ENCODE measurements at regions not wholly inside any gene's neighbourhood (a gene's known extent, or its start where the extent isn't known, plus 50 kb on each side); places are given as distances from the start of the nearest gene placed in this dataset.

DNA sequence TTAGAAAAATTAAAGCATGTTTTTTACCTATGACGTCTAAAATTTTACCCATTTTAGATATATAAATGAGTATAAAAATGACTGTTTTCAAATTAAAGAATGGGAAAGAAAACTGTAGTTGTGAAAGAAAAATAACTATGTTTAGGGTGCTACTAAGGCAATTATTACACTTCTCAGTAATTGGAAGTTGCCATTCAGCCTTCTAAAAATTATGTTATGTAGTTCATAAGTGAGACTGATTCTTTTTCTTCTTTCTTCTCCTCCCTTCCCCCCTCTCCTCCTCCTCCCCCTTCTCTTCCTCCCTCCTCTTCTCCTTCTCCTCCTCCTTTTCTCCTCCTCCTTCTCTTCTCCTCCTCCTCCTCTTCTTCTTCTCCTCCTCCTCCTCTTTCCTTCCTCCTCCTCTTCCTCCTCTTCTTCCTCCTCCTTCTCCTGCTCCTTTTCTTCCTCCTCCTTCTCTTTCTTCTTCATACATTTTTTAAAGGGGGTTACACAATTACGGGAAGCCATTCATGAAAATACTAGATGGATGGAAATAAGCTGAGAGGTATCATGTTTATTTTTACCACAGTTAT, 223.6 kb downstream of the CETN3 start:
- DNase-seq, result no peak

DNA sequence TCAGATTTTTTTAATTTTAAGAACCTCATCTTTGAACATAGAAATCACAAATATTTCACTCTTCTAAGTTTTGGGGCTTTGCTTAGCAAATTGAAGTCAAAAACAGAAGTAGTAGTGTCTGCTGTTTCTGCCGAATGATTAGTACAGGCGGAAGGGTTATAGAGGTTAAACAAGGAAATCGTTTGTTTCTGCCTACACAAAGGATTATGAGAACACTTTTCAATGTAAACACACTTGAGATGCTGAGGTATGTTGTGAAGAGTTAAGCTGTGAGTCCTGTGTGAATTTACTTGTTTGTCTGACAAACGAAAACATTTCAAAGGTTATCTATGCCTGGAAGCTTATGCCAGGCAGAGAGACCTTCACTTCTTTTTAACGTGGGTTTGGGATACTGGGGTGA, 224.8 kb downstream of the CETN3 start:
- no peak for DNase-seq

DNA sequence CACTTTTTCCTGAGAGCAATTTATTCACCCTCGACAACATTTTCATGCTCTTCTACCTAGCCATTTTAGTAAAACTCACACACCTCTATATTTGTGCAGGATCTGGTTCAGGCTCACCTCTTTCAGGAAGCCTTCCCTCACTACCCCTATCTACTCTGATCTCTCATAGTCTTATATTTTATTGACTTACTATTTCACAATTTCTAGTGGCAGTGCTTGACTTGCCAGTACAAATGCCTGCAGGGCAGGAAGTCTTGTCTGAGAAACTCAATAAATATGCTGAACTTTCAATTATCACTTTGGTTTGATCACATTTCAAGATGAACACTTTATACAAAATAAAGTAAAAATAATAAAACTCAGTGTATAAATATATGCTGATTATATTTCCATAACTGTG, 226.8 kb downstream of the CETN3 start:
- DNase-seq, result no peak

DNA sequence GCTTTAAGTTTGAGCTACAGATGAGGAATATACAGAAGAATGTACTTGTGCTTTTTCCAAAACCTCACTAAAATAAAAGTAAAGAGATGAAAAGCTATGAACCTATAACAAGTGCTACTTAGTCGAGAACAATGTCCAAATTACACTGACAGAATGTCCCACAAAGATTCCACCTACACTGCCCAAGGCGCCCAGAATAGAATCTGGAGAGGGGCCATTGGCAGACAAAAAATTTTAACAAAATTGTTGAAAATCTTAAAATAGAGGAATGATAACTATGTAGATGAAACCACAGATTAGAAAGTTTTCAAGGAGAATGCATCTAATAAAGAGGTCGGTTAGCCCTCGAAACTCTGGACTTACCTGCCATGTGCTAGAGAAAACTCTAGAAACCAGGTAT, 235.3 kb downstream of the CETN3 start:
- no peak for DNase-seq

DNA sequence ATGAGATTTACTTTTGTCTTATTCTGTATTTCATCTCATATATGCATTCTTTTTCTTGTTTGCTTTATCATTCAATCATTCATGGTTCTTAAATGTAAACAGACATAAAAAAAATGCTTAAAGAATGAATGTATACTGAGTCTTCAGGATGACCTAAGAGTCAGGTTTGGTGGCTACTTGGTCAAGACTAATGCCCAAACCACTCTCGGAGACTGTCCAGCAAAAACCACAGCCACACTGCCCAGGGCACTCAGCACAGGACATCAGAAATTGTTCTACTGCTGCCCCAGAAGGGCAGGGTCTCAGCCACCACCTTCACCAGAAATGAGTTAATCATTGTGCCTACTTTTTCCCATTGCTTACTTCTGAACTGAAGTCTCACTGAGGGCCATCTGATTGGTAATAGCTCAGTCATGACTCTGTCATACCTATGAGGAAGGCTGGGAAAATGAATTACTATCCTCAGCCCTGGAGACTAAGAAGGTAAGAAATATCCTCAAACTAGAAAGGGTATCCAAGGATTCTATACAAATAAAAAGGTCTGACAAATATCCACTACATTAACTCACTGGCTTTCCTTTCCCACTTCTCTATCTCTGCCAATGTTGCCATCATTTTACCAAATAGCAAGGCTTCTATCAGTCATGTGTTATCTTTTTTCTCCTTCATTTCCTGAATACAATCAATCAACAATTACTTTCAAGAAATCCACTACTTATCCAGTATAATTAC, 236.1 kb downstream of the CETN3 start:
- no peak for DNase-seq

DNA sequence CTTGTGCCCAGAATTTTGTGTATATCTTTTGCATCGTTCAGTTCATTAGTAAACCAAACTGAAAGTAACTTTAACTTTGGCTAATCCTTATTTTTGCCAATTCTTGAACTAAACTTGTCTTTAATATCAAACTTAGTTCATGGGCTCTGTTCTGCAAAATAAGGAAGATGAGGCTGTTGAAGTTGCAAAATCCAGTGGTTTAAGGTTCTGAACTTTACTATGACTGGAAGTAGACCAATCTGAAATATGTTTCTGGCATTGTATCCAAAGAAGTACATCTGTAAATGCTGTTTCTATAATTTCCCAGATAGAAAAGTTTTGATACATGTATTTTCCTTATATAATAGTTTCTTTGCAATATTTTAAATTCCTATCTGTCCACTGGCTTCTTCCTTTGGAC, 238.1 kb downstream of the CETN3 start:
- no peak for DNase-seq

DNA sequence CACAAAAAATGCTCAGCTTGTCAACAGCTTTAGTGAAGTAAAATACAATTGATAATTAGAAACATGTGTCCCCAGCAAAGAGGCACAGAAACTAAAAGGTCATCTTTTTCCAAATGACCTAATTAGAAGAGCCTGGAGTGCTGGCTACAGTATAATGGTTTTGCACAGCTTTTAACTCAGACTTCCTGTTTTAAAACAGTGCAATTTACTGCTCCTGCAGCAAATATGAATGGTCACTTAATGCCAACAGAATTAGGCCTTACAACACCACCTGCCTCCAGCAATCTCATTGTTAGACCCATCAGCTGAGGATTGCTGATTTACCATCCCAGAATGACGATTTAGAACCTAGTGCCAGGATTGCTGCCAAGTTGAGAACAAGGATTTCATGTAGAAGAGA, 239.3 kb downstream of the CETN3 start:
- DNase-seq, result no peak

DNA sequence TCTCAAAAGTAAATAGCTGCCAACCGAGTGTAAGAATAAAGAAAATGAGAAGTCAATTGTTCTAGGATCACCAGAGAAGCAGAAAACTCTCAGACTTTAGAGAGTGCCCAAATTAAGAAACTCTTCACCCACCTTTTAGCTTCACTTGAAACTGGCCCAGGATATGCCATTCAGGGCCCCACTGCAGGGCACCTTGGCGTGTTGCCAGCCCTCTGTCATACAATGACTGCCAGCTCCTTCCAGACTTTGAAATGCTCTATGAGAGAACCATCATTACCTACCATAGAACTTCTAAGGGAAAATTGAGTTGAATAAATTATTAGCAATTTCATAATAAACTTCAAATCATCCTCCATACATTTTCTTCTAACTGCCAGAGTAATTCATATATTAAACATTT, 240.5 kb downstream of the CETN3 start:
- DNase-seq, result no peak

DNA sequence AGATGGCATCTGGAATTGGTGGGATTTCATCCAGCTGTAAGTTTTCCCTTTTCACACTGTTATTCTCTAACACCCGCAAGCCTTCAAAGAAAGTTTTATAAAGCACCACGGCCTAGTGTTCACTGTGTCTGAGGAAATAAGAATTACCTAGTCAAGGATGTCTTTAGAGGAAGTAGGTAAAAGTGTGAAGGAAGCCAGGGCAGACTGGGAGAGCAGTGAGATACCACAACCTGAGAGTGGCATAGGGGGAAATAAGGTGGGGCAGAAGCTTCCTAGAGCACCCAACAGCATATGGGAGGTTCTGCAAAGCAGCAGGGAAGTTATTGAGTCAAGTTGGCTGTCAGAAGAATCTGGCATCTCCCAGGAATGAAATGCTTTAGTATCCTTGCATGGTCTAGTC, 241.2 kb downstream of the CETN3 start:
- no peak for DNase-seq

DNA sequence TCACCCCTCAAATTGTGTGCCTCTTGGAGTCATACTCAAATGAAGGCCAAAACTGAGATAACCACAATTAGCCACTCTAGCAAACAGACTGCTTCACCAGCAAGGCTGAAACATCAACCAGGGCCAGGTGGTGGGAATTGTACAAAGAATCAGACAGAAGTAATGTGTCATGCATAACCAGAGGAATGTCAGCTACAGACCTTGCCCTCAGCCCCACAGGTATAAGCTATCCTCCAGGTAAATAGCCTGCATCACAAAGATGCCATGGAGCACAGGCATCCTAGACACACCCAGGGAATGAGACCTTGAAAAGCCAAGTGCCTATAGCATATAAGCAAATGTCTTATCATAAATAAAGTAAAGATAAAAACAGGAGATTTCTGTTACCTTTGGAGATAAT, 242.7 kb downstream of the CETN3 start:
- DNase-seq, result no peak

DNA sequence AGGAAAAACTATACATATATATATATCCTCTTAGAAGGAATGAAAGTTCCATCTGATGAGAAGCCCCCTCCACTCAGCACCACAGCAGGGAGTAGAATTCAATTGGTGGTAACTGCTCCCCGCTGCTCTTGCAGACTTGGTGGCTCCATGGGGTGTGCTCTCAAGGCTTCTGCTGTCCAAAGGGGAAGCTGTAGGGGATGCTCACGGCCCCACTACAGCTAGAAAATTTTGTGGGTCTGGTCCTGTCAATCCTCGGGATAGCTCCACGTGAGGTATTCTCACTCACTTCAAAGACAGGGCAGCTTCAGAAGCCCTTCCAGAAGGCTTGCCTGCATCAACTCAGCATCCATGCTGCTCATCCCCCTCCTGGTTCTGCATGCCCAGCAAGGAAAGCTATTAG, 247.2 kb downstream of the CETN3 start:
- DNase-seq, result no peak

DNA sequence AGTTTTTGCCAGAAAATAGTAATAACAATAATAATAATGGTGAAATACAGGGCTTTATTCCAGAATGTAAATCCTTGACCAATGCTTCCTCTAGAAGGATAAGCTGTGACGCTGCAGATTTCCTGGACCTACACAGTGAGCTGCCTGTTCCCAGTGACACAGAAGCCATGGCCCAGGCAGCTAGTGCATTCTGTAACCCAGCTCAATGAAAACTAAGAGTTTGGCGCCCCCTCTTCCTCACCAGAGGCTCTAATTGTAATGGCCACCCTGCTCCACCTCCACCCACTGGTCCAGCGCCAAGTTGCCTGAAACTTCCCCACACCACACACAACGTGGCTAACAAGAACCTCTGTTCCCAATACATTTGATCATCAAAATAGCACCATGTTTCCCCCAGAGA, 248.1 kb downstream of the CETN3 start:
- no peak for DNase-seq

DNA sequence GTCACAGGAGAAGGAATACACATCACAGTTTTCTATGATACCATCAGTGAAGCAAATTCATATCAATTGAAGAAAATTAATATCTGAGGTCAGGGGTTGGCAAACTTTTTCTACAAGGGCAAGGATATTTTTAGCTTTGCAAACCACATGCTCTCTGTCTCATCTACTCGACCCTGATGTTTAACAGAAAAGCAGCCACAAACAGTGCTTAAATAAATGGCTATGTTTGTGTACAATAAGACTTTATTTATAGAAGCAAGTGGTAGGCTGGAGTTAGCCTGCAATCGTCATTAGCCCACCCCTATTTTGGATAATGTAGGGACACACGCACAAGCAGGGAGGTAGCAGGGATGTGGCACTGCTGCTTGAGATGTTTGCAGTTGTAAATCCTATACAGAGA, 251.4 kb downstream of the CETN3 start:
- DNase-seq, result no peak

DNA sequence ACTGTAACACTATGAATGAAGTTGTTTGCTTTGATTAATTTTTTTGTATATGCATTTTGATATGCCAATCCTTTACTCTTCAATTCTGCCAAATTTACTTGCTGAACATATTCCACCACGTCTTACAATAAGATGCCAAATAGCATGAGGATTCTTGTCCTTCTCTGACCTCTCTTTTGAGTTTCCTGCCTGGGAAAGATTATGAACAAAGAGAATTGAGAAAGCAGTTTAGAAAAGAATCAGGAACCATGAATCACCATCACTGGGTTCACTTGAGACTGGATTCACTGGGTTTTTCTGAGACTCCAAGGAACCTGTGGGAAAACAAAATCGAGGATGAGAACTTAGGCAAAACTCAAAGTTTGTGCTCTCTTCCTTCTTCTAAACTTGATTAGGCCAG, 256.5 kb downstream of the CETN3 start:
- no peak for DNase-seq

DNA sequence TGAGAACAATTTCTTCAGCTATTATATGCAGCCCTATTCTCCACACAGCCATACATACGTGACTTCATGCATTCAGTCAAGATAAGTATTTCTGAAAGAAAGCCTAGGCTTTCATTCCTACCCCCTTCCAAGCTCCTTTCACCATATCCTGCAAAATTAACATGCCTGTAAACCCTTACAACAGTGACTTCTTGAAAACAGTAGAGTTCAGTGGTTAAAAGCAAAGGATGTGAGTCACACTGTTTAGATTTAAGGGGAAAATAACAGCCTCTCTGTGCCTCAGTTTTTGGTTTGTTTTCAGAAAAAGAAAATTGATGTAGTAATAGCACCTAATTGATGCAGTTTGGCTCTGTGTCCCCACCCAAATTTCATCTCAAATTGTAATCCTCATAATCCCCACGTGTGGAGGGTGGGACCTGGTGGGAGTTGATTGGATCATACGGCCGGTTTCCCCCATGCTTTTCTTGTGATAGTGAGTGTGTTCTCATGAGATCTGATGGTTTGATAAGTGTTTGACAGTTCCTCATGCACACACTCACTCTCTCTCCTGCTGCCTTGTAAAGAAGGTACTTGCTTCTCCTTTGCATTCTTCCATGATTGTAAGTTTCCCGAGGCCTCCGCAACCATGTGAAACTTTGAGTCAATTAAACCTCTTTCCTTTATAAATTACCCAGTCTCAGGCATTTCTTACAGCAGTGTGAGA, 264.8 kb downstream of the CETN3 start:
- DNase-seq, result no peak

DNA sequence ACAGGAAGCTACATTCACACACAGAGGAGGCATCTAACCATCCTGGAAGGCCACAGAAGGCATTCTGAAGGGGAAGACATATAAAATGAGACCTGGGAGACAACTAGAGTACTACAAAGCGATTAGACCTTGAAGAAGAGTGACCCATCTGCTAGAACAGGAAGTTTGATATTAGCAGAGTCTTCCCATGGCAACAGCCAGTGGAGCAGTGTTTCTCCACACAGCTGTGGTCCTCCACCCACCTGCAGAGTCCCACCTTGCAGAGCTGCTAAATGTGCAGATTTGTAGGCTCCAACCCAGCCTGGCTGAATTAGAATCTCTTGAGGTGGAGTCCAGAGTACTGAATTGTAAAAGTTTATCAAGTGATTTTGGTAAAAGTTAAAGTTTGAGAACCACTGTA, 267.0 kb downstream of the CETN3 start:
- no peak for DNase-seq

DNA sequence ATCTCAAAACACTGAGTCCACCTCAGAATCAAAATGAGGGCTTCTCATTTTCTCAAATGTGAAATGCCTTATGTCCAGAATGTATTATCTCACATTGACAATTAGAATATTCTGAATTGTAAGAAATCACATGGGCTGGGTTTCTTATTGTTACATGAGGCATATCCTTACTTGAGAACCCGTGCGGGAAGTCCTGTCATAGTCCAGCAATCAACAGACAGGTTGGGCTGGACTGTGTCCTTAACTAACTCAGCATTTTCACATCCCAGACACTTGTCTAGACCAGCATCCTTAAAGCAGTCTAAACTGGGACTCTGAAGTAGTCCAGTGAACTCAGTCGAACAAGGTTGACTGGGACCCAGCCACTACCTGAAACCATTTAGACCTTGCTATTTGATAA, 267.6 kb downstream of the CETN3 start:
- DNase-seq, result no peak

DNA sequence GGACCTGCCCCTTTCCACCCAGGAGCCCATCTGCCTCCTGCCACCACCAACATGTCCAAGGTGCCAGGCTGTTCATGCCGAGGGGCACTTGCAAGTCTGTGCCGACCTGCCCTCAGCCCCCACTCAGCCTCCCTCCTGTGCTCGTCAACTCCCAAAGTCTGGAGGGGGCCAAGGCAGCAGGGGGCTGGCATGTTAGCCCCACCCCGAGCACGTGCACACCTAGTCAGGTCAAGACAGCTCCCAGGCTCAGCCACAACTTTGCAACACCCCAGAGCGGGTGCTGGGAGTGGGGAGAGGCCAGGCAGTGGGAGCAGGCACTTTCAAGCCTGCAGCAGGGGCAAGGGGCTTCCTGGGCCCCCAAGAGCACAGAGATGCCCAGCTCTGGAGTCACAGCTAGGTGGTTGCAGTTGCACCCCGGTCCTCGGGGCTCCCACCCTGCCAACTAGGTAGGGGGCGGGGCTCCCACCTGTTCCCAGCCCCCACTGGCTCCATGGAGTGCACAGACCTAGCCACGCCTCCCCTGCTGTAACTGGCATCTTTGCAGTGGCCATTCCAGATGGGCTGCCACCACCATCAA, 272.5 kb downstream of the CETN3 start:
- DNase-seq, result no peak

DNA sequence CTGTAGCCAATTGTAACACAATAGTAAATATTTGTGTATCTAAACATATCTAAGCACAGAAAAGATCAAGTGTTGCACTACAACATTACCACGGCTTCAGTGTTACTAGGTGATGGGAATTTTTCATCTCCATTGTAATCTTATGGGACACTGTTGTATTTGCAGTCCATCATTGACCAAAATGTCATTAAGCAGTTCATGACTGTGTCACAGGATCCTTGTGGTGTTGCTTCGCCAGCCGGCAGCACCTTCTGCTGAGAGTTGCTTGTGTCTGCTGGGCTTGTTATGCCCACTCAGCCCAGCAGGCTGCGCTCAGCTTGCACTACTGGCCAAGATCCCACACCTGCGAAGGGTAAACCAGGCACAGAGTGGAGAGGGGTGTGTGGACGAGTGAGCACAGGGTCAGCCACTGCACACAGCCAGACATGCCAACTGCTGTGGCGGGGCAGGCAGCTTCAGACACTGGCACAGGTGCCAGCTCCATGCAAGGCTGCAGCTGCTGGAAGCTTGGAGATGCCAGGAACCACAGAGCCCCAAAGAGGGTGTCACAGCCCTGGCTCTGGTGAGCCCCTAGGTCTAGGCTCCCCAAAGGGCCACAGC, 273.7 kb downstream of the CETN3 start:
- DNase-seq, result no peak

DNA sequence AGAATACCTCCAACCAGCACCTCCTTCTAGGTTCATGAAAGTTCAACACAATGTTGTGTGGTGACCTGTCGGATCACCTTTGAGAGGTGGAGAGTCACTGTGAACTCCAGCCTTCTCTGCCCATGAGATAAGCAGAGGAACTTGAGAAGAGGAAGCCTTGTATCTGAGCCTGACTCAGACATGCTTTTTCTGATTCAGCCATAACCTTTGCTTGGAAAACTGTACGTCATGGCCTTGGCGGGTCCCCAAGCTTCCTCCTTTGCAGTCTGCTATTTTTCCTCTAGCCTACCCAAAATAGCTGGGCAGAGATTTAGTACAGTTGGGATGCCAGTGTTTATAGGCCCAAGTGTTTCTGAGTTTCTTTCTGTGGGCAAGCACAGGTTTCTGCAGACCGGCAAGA, 274.7 kb downstream of the CETN3 start:
- no peak for DNase-seq

DNA sequence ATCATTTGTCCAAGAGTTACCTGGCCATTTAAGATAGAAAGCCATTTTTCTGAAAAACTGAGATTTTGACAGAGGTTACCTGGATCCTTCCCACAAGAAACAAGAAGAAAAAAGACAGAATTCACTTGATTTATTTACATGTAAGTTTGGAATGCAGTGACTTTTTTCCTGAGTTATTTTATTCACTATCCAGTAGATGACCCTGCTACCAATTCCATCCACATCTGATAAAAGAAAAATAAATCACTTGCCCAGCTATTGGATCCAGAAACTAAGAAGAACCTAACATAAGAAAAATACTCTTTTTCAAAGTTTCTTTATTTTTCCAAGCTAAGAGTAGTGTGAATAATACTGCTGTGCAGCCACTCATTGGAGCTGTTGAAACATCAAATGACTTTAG, 275.2 kb downstream of the CETN3 start:
- DNase-seq, result no peak

DNA sequence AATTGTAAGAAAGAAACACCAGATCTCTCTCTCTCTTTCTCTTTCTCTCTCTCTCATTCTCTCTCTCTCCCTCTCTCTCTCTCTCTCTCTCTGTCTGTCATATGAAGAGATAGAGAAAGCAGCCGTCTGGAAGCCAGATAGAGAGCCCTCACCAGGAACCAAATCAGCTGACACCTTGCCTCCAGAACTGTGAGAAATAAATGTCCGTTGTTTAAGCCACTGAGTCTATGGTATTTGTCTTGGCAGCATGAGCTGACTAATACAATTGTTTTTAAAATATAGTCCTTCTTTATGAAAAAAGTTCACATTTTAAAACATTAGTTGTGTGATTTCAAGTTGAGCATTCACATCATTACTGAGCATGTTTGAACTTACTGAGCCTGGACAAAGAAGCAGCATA, 275.6 kb downstream of the CETN3 start:
- no peak for DNase-seq

DNA sequence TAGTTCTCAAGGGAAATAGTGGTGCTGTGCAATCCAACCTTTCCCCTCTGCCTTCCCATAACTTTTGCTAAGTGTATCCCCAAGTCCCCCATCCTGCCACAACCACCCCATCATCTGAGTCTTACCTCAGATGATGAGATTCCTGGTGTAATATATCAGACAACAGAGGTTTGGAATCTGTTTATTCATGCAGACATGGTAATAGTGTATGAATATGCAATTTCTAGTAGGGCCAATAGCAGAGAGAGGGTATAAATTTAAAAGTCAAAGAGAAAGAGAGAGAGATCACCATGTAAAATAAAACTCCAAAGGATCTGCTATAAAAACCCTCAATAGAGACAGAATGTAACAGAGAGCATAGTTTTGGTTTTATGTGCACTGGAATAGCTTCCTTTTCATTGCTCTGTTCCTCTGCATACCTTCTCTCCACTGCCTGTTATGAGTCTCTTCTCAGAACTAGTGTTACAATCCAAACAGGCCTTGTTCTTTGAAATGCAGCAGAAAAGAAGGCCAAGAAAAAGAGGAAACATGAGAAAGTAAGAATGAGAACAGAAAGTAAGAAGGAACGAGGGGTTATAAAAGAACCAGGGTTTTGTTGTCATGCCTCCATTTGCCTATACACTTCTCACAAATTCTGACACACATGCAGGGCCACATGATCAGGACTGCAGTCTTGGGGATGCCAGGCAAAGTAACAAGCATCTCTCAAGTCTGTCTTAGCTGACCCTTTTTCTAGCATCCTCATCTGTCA, 278.0 kb downstream of the CETN3 start:
- DNase-seq, result no peak

Measured in DMS79 treated with DMSO at 0.1 percent for 48 hours (cell line).